ENCODE measurements at regions not wholly inside any gene's neighbourhood (a gene's known extent, or its start where the extent isn't known, plus 50 kb on each side); places are given as distances from the start of the nearest gene placed in this dataset.

DNA sequence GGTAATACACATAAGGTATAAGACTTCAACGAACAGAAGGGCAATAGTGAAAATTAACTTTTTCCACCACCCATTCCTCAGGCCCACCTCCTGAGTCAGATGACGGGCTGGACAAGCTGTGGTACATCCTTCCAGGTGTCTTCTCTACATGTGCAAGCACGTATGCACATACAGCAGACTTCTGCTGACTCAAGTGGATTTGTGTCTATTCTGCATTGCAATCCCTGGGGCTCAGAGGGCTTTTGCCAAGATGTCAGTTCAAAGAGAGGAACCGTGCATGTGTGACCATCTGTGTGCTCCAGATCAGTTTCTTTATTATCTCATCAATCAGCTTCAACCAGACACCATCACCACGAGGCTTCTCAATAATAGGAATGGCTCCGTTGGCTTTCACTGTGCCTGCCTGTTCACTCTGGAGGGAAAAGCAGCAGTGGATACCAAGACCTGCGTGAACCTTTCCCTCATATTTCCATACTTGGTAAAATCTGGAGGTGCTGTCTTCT, 288.4 kb downstream of the MTRR start:
- TF ChIP-seq, protein P1, sequence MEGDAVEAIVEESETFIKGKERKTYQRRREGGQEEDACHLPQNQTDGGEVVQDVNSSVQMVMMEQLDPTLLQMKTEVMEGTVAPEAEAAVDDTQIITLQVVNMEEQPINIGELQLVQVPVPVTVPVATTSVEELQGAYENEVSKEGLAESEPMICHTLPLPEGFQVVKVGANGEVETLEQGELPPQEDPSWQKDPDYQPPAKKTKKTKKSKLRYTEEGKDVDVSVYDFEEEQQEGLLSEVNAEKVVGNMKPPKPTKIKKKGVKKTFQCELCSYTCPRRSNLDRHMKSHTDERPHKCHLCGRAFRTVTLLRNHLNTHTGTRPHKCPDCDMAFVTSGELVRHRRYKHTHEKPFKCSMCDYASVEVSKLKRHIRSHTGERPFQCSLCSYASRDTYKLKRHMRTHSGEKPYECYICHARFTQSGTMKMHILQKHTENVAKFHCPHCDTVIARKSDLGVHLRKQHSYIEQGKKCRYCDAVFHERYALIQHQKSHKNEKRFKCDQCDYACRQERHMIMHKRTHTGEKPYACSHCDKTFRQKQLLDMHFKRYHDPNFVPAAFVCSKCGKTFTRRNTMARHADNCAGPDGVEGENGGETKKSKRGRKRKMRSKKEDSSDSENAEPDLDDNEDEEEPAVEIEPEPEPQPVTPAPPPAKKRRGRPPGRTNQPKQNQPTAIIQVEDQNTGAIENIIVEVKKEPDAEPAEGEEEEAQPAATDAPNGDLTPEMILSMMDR (IDR thresholded peaks at IDR 0.05 in 2 of 3, conservative IDR thresholded peaks at IDR 0.05 in 1 of 3; ENCODE audit: control insufficient read depth in 2 of 3, extremely low read depth in 1 of 3, insufficient read depth in 1 of 3, low read depth in 3 of 3, low read length in 3 of 3), result no peak
- TF ChIP-seq ATF7 (IDR thresholded peaks at IDR 0.05; ENCODE audit: low read depth), result no peak
- TF ChIP-seq RFX5 (IDR thresholded peaks at IDR 0.05; ENCODE audit: low read depth, low read length), result no peak
- TF ChIP-seq FOS (IDR thresholded peaks at IDR 0.05; ENCODE audit: borderline replicate concordance, extremely low read depth, insufficient read length), result no peak
- no peak for TF ChIP-seq IKZF2 (IDR thresholded peaks at IDR 0.05)
- TF ChIP-seq SMARCA5 (IDR thresholded peaks at IDR 0.05), result no peak
- TF ChIP-seq, protein P2, sequence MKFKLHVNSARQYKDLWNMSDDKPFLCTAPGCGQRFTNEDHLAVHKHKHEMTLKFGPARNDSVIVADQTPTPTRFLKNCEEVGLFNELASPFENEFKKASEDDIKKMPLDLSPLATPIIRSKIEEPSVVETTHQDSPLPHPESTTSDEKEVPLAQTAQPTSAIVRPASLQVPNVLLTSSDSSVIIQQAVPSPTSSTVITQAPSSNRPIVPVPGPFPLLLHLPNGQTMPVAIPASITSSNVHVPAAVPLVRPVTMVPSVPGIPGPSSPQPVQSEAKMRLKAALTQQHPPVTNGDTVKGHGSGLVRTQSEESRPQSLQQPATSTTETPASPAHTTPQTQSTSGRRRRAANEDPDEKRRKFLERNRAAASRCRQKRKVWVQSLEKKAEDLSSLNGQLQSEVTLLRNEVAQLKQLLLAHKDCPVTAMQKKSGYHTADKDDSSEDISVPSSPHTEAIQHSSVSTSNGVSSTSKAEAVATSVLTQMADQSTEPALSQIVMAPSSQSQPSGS (IDR thresholded peaks at IDR 0.05; ENCODE audit: low read length), result no peak
- no peak for TF ChIP-seq CEBPB (IDR thresholded peaks at IDR 0.05; ENCODE audit: borderline replicate concordance in 1 of 2, low read depth in 2 of 2, low read length in 2 of 2)

All from GM12878 (cell line).